Glutamatergic neuron (in vitro differentiated cells): ENCODE measurements at regions not wholly inside any gene's neighbourhood (a gene's known extent, or its start where the extent isn't known, plus 50 kb on each side); places are given as distances from the start of the nearest gene placed in this dataset.
"Not testable (repeated sequence)": the region's sequence is repeated elsewhere in the genome, so short reads cannot be mapped to it uniquely, and the experiment has no call there.

Experiments used
- DNase-seq: peaks from one replicate; pipeline ENCODE4 v3.0.0; 2022
- H3K27ac Mint-ChIP-seq: one replicate; pipeline ENCODE4 v1.8.0; 2020; ENCODE audit warnings: mild to moderate bottlenecking, mixed read lengths, inconsistent platforms; ENCODE audit not compliant: unreplicated experiment
- H3K27me3 Mint-ChIP-seq: one replicate; pipeline ENCODE4 v1.8.0; 2020; ENCODE audit warnings: mild to moderate bottlenecking, moderate library complexity, mixed read lengths, inconsistent platforms; ENCODE audit not compliant: unreplicated experiment
- H3K36me3 Mint-ChIP-seq: one replicate; pipeline ENCODE4 v1.8.0; 2020; ENCODE audit warnings: mild to moderate bottlenecking, mixed read lengths, inconsistent platforms; ENCODE audit not compliant: unreplicated experiment
- H3K4me1 Mint-ChIP-seq: one replicate; pipeline ENCODE4 v1.8.0; 2020; ENCODE audit warnings: mild to moderate bottlenecking, low read depth, mixed read lengths, inconsistent platforms; ENCODE audit not compliant: unreplicated experiment
- H3K4me3 Mint-ChIP-seq: one replicate; pipeline ENCODE4 v1.8.0; 2020; ENCODE audit warnings: mild to moderate bottlenecking, mixed read lengths, inconsistent platforms; ENCODE audit not compliant: unreplicated experiment
- H3K9me3 Mint-ChIP-seq: one replicate; pipeline ENCODE4 v1.8.0; 2020; ENCODE audit warnings: mild to moderate bottlenecking, moderate library complexity, mixed read lengths, inconsistent platforms; ENCODE audit not compliant: unreplicated experiment
- TF ChIP-seq, protein P1 (sequence below): fragments of 200-600 bp; sonication (generic); IDR thresholded peaks from one replicate; pipeline ENCODE4 v1.5.0; 2021; ENCODE audit not compliant: partially characterized antibody, unreplicated experiment

DNA sequence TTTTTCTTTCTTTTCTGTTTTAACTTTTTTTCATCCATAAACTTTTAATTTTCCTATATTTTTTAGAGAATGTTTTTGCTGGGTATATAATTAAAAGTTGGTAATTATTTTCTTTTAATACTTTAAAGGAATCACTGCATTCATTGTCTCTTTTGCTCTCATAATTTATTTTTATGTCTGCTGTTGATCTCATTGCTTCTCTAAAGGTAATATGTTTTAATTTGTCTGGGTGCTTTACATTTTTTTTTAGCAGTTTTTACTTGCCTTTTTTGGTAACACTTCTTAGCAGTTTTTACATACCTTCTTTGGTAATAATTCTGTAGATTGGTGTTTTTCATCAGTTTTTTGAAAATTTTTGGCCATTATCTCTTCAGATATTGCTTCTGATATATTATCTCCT lies 89.4 kb upstream of the BMAL1 start:
- no peaks in the 10 kb centered on the region for H3K4me1 Mint-ChIP-seq
- no peak overlapping the region for H3K4me3 Mint-ChIP-seq
- no peaks in the 10 kb centered on the region for H3K27me3 Mint-ChIP-seq
- no peak for DNase-seq
- H3K36me3 Mint-ChIP-seq: peaks cover 20% of the 10 kb centered on the region
- TF ChIP-seq, protein P1, sequence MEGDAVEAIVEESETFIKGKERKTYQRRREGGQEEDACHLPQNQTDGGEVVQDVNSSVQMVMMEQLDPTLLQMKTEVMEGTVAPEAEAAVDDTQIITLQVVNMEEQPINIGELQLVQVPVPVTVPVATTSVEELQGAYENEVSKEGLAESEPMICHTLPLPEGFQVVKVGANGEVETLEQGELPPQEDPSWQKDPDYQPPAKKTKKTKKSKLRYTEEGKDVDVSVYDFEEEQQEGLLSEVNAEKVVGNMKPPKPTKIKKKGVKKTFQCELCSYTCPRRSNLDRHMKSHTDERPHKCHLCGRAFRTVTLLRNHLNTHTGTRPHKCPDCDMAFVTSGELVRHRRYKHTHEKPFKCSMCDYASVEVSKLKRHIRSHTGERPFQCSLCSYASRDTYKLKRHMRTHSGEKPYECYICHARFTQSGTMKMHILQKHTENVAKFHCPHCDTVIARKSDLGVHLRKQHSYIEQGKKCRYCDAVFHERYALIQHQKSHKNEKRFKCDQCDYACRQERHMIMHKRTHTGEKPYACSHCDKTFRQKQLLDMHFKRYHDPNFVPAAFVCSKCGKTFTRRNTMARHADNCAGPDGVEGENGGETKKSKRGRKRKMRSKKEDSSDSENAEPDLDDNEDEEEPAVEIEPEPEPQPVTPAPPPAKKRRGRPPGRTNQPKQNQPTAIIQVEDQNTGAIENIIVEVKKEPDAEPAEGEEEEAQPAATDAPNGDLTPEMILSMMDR: no peak
- peaks cover 6% of the 10 kb centered on the region for H3K9me3 Mint-ChIP-seq
- no peak overlapping the region for H3K27ac Mint-ChIP-seq

DNA sequence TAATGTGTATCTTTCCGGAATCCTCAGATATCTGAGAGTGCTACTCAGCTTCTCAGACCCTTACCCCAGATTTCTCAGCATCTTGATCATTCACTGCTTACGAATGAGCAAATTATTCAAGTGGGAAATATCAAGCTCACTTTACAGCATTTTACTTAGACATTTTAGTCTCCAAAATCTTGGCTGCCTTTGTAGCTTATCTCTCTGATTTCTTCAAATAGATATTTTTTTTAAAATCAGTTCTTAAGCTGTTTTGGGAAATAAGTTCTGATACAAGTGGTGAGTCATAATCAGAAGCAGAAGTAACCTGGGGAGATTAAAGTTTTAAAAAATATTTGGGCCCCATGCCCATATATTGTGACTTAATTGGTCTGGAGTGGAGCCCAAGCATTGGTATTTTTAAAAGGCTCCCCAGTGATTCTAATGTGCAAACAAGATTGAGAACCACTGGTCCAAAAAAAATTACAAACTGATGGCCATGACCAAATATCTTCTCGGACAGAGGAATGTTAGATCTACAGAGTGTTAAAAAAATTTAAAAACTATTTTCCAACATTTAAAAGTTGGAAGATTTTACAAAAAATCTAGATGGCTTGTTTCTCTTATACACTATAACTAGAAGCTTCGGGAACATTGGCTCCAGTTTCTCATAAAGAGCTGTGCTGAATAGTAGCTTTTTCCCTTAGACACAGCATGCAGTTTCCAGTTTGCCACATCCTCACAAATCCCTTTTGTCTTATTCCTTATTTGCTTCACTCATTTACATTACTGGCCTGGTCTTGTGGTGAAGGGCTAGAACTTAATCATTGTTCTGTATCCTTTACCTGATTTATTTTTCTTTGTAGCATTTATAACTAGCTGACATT lies 87.8 kb upstream of the BMAL1 start:
- Mint-ChIP-seq H3K27me3 (no peaks in the 10 kb centered on the region), H3K36me3 (peaks cover 20% of the 10 kb centered on the region), H3K4me1 (no peaks in the 10 kb centered on the region), H3K9me3 (peaks cover 6% of the 10 kb centered on the region), H3K27ac (no peak overlapping the region), H3K4me3 (no peak overlapping the region)
- TF ChIP-seq, protein P1: no peak
- no peak for DNase-seq

DNA sequence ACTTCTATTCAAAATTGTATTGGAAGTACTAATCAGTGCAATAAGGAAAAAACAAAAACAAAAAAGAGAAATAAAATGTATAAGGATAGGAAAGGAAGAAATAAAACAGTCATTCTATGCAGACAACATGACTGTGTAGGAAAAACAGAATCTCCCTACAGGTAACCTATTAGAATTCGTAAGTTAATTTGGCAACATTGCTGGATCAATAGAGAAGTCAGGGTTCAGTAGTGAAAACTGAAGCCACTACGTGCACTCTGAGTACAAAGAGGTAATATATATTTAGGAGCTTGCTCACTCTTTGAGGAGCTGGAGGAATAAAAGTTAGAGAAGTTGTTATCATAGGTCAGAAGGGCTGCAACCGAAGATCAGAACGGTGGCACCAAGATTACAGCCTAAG lies 84.0 kb upstream of the BMAL1 start:
- Mint-ChIP-seq H3K36me3 (peaks cover 29% of the 10 kb centered on the region), H3K9me3 (peaks cover 8% of the 10 kb centered on the region), H3K27me3 (no peaks in the 10 kb centered on the region), H3K27ac (no peak overlapping the region), H3K4me3 (no peak overlapping the region), H3K4me1 (no peaks in the 10 kb centered on the region)
- DNase-seq: no peak
- TF ChIP-seq, protein P1: no peak

DNA sequence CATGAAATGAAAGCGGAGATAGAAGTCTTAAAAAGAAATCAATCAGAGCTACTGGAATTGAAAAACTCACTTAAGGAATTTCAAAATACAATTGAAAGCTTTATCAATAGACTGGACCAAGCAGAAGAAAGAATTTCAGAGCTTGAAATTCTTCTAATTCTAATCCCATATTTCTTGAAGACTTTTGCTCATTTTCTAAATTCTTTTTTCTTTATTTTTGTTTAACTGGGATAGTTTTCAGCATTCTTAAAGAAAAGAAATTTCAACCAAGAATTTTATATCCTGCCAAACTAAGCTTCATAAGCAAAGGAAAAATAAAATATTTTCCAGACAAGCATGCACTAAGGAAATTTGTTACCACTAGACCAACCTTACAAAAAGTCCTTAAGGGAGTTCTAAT lies 80.2 kb upstream of the BMAL1 start:
- H3K4me1 Mint-ChIP-seq, DNase-seq, H3K4me3 Mint-ChIP-seq, H3K27ac Mint-ChIP-seq, H3K27me3 Mint-ChIP-seq, H3K9me3 Mint-ChIP-seq: not testable (repeated sequence)
- peaks cover 33% of the 10 kb centered on the region for H3K36me3 Mint-ChIP-seq

DNA sequence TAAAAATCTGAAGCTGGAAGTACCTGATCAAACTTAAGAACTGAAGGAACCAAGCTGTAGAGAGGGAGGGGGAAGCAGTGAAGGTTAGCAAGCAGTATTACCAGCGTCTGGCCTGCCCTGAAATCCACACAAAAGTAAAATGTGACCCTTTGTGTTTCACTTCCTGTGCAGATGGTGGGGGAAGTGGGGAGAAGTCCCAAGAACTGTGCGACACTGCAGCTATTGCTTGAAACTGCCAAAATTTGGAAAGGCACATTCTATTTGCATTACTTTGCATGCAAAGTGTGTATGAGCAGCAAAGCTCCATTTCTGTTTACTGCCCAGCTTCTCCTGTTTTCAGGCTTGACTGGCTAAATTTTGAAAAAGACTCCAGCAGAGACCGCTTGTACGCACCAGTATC lies 72.1 kb upstream of the BMAL1 start:
- TF ChIP-seq, protein P1: no peak
- Mint-ChIP-seq H3K27me3 (peaks cover 2% of the 10 kb centered on the region), H3K4me1 (peaks cover 3% of the 10 kb centered on the region), H3K9me3 (no peaks in the 10 kb centered on the region), H3K4me3 (no peak overlapping the region), H3K27ac (no peak overlapping the region), H3K36me3 (no peaks in the 10 kb centered on the region)
- DNase-seq: no peak
